NCI-H146 treated with DMSO at 0.1 percent for 48 hours (cell line): ENCODE measurements at regions not wholly inside any gene's neighbourhood (a gene's known extent, or its start where the extent isn't known, plus 50 kb on each side); places are given as distances from the start of the nearest gene placed in this dataset.

ENCODE experiments used
- DNase-seq: peaks from one replicate; lab custom pipeline; 2025; ENCODE audit not compliant: unreplicated experiment; lab: John Stamatoyannopoulos, UW

GRCh38 chr4:46684041-46684440 lies 225.0 kb downstream of the COX7B2 start:
- DNase-seq = no peak

GRCh38 chr4:46676364-46676763 lies 232.7 kb downstream of the COX7B2 start:
- no peak for DNase-seq

DNA sequence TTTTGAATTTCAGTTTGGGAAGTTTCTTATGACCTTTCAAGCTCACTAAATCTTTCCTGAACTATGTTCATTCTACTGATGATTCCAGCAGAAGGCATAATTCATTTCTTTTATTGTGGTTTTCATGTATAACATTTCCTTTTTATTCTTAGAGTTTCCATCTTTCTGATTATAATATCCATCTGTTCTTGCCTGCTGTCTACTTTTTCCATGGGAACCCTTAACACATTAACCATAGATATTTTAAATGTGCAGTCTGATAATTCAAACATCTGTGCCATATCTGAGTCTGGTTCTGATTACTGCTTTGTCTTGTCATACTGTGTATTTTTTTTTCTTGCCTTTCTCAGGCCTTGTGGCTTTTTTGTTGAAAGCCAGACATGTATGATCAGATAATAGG lies 234.7 kb downstream of the COX7B2 start:
- DNase-seq = no peak

DNA sequence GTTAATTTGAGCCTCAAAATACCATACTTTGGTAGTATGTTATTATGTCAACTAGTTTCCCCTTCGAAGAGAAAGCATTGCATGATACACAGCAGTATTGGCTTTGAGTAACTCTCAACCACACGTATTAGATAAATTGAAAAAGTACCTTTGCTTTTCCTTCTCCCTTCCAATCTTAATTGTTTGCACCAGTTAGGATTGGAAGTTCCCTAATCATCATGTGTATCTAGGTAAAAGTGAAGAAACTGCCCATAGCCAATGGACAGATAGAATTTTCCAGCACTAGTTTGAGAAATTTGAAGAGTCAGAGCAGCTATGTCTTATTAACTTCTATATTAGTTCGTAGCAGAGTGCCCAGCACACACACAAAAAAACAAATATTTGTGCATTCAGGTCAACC lies 241.3 kb downstream of the COX7B2 start:
- DNase-seq = no peak

DNA sequence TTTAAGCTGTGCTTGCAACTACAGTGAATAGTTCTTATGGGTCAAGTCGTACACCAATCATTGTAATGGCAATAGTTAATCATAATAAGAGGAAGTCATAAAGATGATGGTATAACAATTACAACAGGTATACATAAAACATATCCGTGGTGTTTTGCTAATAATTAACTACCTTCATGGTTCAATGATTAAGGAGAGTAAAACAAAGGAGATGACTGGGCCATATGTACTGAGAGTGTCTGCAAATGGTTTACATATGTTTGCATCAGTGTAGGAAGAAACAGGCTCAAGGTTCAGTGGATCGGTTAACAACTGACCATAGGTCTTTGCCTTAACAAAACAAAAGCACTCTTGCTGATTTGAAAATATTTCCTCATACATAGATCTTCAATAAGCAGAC lies 253.0 kb downstream of the COX7B2 start:
- no peak for DNase-seq

DNA sequence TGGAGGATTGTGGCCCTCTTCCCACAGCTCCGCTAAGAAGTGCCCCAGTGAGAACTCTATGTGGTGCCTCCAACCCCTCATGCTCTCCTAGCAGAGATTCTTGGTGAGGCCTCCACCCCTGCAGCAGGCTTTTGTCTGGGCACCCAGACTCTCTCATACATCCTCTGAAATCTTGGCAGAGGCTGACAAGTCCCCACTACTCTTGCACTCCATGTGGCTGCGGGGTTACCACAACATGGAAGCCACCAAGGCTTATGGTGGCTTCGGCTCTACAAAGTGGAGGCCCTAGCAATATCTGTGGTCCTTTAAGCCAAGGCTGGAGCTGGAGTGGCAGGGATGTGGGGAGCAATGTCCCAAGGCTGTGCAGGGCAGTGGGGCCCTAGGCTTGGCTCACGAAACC lies 255.2 kb downstream of the COX7B2 start:
- DNase-seq = no peak

- DNase-seq = no peak
Measured at GRCh38 chr4:46649390-46649789, 259.5 kb upstream of the GABRA2 start.

GRCh38 chr4:46648088-46648744 lies 258.3 kb upstream of the GABRA2 start:
- peak; percentile 2 for DNase-seq

GRCh38 chr4:46645126-46645525 lies 255.2 kb upstream of the GABRA2 start:
- DNase-seq = no peak
